WI38 (cell line): ENCODE measurements at regions not wholly inside any gene's neighbourhood (a gene's known extent, or its start where the extent isn't known, plus 50 kb on each side); places are given as distances from the start of the nearest gene placed in this dataset.
"Not testable (repeated sequence)": the region's sequence is repeated elsewhere in the genome, so short reads cannot be mapped to it uniquely, and the experiment has no call there.

Experiments used
- H3K4me3 ChIP-seq: 2 replicates; pipeline ENCODE4 v1.5.1; 2011; ENCODE audit warnings: low read depth, mild to moderate bottlenecking, control low read depth, low read length
- TF ChIP-seq, protein P1 (sequence below): IDR thresholded peaks from 2 replicates; pipeline ENCODE4 v1.5.1; 2012; ENCODE audit warnings: low read depth, mild to moderate bottlenecking, control low read depth, low read length

DNA sequence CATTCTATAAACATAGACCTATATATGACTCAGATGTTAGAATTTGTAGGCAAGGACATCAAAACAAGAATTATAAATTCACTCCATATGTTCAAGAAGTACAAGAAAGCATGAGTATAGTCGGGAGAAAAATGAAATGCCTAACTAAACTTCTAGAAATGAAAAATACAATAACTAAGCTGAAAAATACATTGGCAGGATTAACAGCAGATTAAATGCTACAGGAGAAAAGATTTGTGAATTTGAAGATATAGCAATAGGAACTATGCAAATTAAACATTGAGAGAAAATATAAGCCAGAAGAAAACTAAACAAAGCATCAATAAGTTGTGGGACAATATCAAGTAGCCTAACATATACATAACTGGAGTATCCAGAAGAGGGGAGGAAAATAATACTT, 55.3 kb upstream of the PRSS3 start:
- TF ChIP-seq, protein P1, sequence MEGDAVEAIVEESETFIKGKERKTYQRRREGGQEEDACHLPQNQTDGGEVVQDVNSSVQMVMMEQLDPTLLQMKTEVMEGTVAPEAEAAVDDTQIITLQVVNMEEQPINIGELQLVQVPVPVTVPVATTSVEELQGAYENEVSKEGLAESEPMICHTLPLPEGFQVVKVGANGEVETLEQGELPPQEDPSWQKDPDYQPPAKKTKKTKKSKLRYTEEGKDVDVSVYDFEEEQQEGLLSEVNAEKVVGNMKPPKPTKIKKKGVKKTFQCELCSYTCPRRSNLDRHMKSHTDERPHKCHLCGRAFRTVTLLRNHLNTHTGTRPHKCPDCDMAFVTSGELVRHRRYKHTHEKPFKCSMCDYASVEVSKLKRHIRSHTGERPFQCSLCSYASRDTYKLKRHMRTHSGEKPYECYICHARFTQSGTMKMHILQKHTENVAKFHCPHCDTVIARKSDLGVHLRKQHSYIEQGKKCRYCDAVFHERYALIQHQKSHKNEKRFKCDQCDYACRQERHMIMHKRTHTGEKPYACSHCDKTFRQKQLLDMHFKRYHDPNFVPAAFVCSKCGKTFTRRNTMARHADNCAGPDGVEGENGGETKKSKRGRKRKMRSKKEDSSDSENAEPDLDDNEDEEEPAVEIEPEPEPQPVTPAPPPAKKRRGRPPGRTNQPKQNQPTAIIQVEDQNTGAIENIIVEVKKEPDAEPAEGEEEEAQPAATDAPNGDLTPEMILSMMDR = no peak
- no peak overlapping the region for H3K4me3 ChIP-seq

GRCh38 chr9:33740958-33741357, 54.4 kb upstream of the PRSS3 start:
- H3K4me3 ChIP-seq = not testable (repeated sequence)

- TF ChIP-seq, protein P1 = no peak
Measured at GRCh38 chr9:33742051-33742450, 53.3 kb upstream of the PRSS3 start.

DNA sequence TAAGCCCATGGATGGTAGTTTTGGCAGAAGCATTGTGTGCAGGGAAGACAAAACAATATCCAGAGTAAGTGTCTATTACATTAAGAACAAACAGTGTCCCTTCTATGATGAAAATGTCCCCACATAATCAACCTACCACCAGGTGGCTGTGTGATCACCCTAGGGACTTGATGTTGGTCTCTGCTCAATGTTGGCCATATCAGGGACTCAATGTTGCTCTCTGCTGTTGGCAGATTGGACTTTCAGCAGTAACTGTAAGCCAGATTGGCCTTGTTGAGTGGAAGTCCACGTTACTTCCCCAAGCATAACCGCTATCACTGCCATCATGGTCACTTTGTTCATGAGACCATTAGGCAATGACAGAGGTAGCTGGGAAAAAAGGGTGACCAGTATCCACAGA, 52.8 kb upstream of the PRSS3 start:
- no peak overlapping the region for H3K4me3 ChIP-seq
- TF ChIP-seq, protein P1 = no peak

More at GRCh38 chr9:33742051-33742450, 53.3 kb upstream of the PRSS3 start:
- no peak overlapping the region for H3K4me3 ChIP-seq
